CD14-positive monocyte (primary cell): ENCODE measurements at regions not wholly inside any gene's neighbourhood (a gene's known extent, or its start where the extent isn't known, plus 50 kb on each side); places are given as distances from the start of the nearest gene placed in this dataset.

Experiments used
- DNase-seq, 3 donors: peaks; one replicate each; pipeline ENCODE4 v3.0.0-alpha.2; 2011 to 2022
- H2AFZ ChIP-seq: 2 replicates; pipeline ENCODE4 v1.6.0; 2012; ENCODE audit warnings: mild to moderate bottlenecking, low read depth, low read length, inconsistent platforms; ENCODE audit not compliant: insufficient read depth, poor library complexity, severe bottlenecking
- H3K27ac ChIP-seq, 2 donors: 1 replicate in 1 of 2; 2 replicates in 1 of 2; pipeline ENCODE4 v1.5.1; 2012 to 2013; ENCODE audit warnings: low read length in 2 of 2, control low read depth in 1 of 2, inconsistent platforms in 1 of 2, low read depth in 1 of 2, mild to moderate bottlenecking in 1 of 2
- H3K27me3 ChIP-seq, 2 donors: one replicate each; pipeline versions ENCODE4 v1.6.0 to v1.6.1; 2011 to 2013; ENCODE audit warnings: low read length in 2 of 2; ENCODE audit not compliant: control insufficient read depth in 2 of 2, insufficient read depth in 2 of 2
- H3K36me3 ChIP-seq, 2 donors: replicated peaks in 1 of 2; 1 replicate in 1 of 2; 2 replicates in 1 of 2; pipeline versions ENCODE4 v1.5.1 to v1.6.1; 2012 to 2013; ENCODE audit warnings: low read length in 2 of 2, control low read depth in 1 of 2, inconsistent platforms in 1 of 2, mild to moderate bottlenecking in 1 of 2; ENCODE audit not compliant: insufficient read depth in 2 of 2, control insufficient read depth in 1 of 2
- H3K4me1 ChIP-seq, 2 donors: 1 replicate in 1 of 2; 2 replicates in 1 of 2; pipeline versions ENCODE4 v1.5.1 to v1.6.1; 2012 to 2013; ENCODE audit warnings: low read length in 2 of 2, control low read depth in 1 of 2, inconsistent platforms in 1 of 2, mild to moderate bottlenecking in 1 of 2, moderate library complexity in 1 of 2; ENCODE audit not compliant: insufficient read depth in 2 of 2, control insufficient read depth in 1 of 2
- H3K4me2 ChIP-seq: replicated peaks from 2 replicates; pipeline ENCODE3; 2012; ENCODE audit warnings: low read length, moderate library complexity, mild to moderate bottlenecking; ENCODE audit not compliant: poor library complexity, severe bottlenecking; ENCODE audit errors: extremely low read depth
- H3K4me3 ChIP-seq, 3 experiments: fragments of 200-600 bp in 1 of 3; sonication (generic) in 1 of 3; replicated peaks in 1 of 3; 1 replicate in 2 of 3; 2 replicates in 1 of 3; pipeline ENCODE4 v1.5.1; 2011 to 2013; ENCODE audit warnings: low read length in 3 of 3, mild to moderate bottlenecking in 3 of 3, control low read depth in 2 of 3, low read depth in 2 of 3, inconsistent platforms in 1 of 3, moderate library complexity in 1 of 3
- H3K79me2 ChIP-seq: 2 replicates; pipeline ENCODE4 v1.6.0; 2012; ENCODE audit warnings: mild to moderate bottlenecking, control low read depth, inconsistent platforms, low read length, moderate library complexity; ENCODE audit not compliant: insufficient read depth
- H3K9ac ChIP-seq: 2 replicates; pipeline ENCODE4 v1.6.0; 2017; ENCODE audit warnings: low read length, mild to moderate bottlenecking; ENCODE audit not compliant: insufficient read depth, poor library complexity, severe bottlenecking
- H3K9me3 ChIP-seq, 2 donors: replicated peaks in 1 of 2; 1 replicate in 1 of 2; 2 replicates in 1 of 2; pipeline versions ENCODE4 v1.5.1 to v1.6.1; 2012 to 2013; ENCODE audit warnings: low read length in 2 of 2, control low read depth in 1 of 2; ENCODE audit not compliant: control insufficient read depth in 1 of 2, insufficient read depth in 1 of 2
- H4K20me1 ChIP-seq: 2 replicates; pipeline ENCODE4 v1.6.0; 2012; ENCODE audit warnings: mild to moderate bottlenecking, low read length, control low read depth, moderate library complexity; ENCODE audit not compliant: insufficient read depth
- H3K27ac Mint-ChIP-seq, 7 donors: one replicate each; pipeline ENCODE4 v1.8.0; 2020; ENCODE audit warnings: mild to moderate bottlenecking in 7 of 7, mixed read lengths in 7 of 7, moderate library complexity in 6 of 7, inconsistent platforms in 2 of 7
- H3K27me3 Mint-ChIP-seq, 3 donors: one replicate each; pipeline ENCODE4 v1.8.0; 2021 to 2022; ENCODE audit warnings: low read depth in 3 of 3, mild to moderate bottlenecking in 3 of 3, mixed read lengths in 3 of 3, moderate library complexity in 3 of 3, inconsistent platforms in 1 of 3
- H3K36me3 Mint-ChIP-seq, 2 donors: one replicate each; pipeline ENCODE4 v1.8.0; 2020; ENCODE audit warnings: mixed read lengths in 2 of 2, inconsistent platforms in 1 of 2, mild to moderate bottlenecking in 1 of 2
- H3K4me1 Mint-ChIP-seq: one replicate; pipeline ENCODE4 v1.8.0; 2020; ENCODE audit warnings: mild to moderate bottlenecking, mixed read lengths
- H3K4me3 Mint-ChIP-seq, 2 donors: one replicate each; pipeline ENCODE4 v1.8.0; 2020; ENCODE audit warnings: mild to moderate bottlenecking in 2 of 2, mixed read lengths in 2 of 2, moderate library complexity in 1 of 2
- H3K9me3 Mint-ChIP-seq, 7 donors: one replicate each; pipeline ENCODE4 v1.8.0; 2020 to 2022; ENCODE audit warnings: mixed read lengths in 7 of 7, mild to moderate bottlenecking in 6 of 7, moderate library complexity in 6 of 7, inconsistent platforms in 2 of 7
- WGBS: methylation state at CpG from one replicate; pipeline ENCODE4 v1.1.5; 2013; ENCODE audit warnings: missing lambda C conversion rate; ENCODE audit not compliant: insufficient coverage; 5-methylcytosine and 5-hydroxymethylcytosine counted together
- intact Hi-C, 2 donors: fragments of 100-400 bp; cut with micrococcal nuclease; formaldehyde crosslinking; loops; one replicate each; pipeline versions ENCODE4 v1.15.0 to v1.15.1; 2023
- TF ChIP-seq, protein P1 (sequence below): fragments of 200-600 bp; IDR thresholded peaks from one replicate; pipeline ENCODE4 v1.8.0; 2022; ENCODE audit warnings: antibody characterized with exemption, mild to moderate bottlenecking

DNA sequence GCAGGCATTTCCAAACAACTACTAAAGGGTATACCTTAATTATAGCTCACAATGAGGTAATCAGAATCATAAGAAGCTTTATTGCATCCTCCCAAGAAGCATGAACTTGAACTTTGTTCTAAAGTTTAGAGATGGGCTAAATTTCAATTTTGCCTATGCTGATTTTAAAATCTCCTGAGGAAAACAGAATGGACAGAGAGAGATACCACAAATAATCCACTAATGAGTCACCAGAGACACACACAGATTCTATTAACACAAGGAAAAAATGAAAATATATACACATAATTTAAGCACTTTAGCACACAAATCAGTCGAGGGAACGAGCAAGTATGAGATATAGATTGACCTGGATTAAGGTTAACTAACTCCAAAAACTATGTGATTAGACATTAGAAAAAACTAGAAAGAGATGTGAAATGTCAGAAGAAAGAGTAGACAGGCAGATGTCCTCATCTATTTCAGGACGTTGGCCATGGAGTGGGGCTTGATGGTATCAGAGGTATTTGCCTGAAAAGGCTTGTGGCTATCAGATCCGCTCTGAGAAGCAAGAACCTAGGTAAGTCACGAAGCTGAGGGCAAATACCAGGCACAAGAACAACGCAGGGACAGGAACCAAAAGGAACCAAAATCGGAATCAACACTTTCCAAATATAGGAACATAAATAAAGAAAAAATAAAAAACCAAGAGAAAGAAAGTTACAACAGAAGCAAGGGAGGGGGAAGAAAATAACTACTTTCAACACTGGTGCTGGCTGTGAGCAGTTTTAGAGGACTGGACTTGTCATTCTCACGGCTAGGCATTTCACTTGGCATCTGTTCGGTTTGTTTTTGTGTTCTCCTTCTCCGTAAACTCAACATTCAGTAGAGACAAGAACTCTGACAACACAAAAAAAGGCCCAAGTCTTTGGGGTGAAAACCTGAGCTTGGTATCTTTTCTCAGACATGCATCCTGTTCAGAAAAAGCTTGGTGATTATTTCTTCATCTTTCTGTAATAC lies 294.6 kb upstream of the PUM3 start:
- intact Hi-C loops: no loop called here
- no peak overlapping the region for H3K4me2 ChIP-seq
- H3K4me3 ChIP-seq: no peak overlapping the region
- TF ChIP-seq, protein P1, sequence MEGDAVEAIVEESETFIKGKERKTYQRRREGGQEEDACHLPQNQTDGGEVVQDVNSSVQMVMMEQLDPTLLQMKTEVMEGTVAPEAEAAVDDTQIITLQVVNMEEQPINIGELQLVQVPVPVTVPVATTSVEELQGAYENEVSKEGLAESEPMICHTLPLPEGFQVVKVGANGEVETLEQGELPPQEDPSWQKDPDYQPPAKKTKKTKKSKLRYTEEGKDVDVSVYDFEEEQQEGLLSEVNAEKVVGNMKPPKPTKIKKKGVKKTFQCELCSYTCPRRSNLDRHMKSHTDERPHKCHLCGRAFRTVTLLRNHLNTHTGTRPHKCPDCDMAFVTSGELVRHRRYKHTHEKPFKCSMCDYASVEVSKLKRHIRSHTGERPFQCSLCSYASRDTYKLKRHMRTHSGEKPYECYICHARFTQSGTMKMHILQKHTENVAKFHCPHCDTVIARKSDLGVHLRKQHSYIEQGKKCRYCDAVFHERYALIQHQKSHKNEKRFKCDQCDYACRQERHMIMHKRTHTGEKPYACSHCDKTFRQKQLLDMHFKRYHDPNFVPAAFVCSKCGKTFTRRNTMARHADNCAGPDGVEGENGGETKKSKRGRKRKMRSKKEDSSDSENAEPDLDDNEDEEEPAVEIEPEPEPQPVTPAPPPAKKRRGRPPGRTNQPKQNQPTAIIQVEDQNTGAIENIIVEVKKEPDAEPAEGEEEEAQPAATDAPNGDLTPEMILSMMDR: no peak
- peaks cover 6% of the 10 kb centered on the region for H3K4me1 Mint-ChIP-seq
- no peak for DNase-seq
- H3K9ac ChIP-seq: no peak overlapping the region
- peaks cover 0 to 19% (median 7%) of the 10 kb centered on the region in 7 donors for H3K9me3 Mint-ChIP-seq
- H3K27ac Mint-ChIP-seq: no peak overlapping the region
- H3K79me2 ChIP-seq: no peaks in the 10 kb centered on the region
- peaks cover 5 to 12% (median 11%) of the 10 kb centered on the region in 3 donors for H3K27me3 Mint-ChIP-seq
- no peak overlapping the region for H2AFZ ChIP-seq
- H3K4me3 Mint-ChIP-seq: no peak overlapping the region
- no peaks in the 10 kb centered on the region for H3K36me3 Mint-ChIP-seq
- H3K27me3 ChIP-seq: peaks cover 0 to 5% of the 10 kb centered on the region in 2 donors
- peaks cover 0 to 3% of the 10 kb centered on the region in 2 donors for H3K9me3 ChIP-seq
- H3K4me1 ChIP-seq: peaks cover 0 to 3% of the 10 kb centered on the region in 2 donors
- WGBS: 74% methylated on average over 4 of the region's 10 CpGs
- no peaks in the 10 kb centered on the region for H3K36me3 ChIP-seq
- H4K20me1 ChIP-seq: no peaks in the 10 kb centered on the region
- no peak overlapping the region for H3K27ac ChIP-seq

DNA sequence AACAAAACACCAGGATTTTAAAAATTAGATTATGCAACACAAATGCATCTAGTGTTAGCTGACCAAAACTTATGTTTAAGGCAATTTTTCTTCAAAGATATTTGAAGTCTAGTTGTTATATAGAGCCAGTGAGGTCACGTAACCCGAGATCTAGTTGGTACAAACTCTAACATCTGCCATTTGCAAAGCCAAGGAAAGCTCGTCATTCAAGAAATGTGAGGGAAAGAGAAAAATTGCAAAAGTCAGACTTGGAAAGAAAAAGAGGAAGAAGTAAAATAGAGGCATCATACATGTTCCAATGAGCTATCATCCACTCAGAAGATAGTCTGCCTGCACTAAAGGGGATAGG lies 293.4 kb upstream of the PUM3 start:
- no peaks in the 10 kb centered on the region for H3K36me3 ChIP-seq
- Mint-ChIP-seq H3K4me3 (peak overlapping the region in 1 of 2 donors; percentile 22), H3K9me3 (peaks cover 0 to 11% (median 7%) of the 10 kb centered on the region in 7 donors), H3K27ac (no peak overlapping the region), H3K27me3 (peaks cover 5 to 12% (median 11%) of the 10 kb centered on the region in 3 donors), H3K4me1 (peaks cover 6% of the 10 kb centered on the region), H3K36me3 (no peaks in the 10 kb centered on the region)
- H3K9ac ChIP-seq: no peak overlapping the region
- no peak overlapping the region for H3K27ac ChIP-seq
- no peaks in the 10 kb centered on the region for H4K20me1 ChIP-seq
- TF ChIP-seq, protein P1: no peak
- intact Hi-C loops: no loop called here
- 0% methylated on average over 2 of the region's 3 CpGs for WGBS
- H3K9me3 ChIP-seq: peaks cover 0 to 3% of the 10 kb centered on the region in 2 donors
- H3K4me2 ChIP-seq: no peak overlapping the region
- H2AFZ ChIP-seq: no peak overlapping the region
- peaks cover 0 to 3% of the 10 kb centered on the region in 2 donors for H3K4me1 ChIP-seq
- no peak for DNase-seq
- peaks cover 0 to 5% of the 10 kb centered on the region in 2 donors for H3K27me3 ChIP-seq
- H3K4me3 ChIP-seq: no peak overlapping the region
- H3K79me2 ChIP-seq: no peaks in the 10 kb centered on the region
